ENCODE measurements at regions not wholly inside any gene's neighbourhood (a gene's known extent, or its start where the extent isn't known, plus 50 kb on each side); places are given as distances from the start of the nearest gene placed in this dataset.

DNA sequence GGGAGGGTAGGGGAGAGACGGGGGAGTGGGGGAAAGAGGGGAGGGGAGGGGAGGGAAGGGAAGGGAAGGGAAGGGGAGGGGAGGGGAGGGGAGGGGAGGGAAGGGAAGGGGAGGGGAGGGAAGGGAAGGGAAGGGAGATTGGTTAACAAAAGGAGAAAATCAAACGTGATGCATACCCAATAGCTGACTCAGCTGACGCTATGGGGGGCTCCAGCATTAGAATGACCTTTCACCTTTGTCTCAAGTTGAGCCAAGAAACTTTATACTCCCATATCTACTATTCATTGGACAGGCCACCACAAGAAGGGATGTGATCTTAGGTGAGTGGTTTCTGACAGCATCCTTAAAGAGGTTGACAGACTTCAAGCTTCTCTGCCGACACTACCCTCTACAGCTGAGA, 432.8 kb upstream of the CDH5 start:
- ATAC-seq (ENCODE audit: low read depth) (no peak), DNase-seq (no peak)
- H3K9me1 ChIP-seq (ENCODE audit: insufficient read depth, low read length) = no peaks in the 10 kb centered on the region
- peaks cover 3% of the 10 kb centered on the region; the same call in 1 of the 2 replicates for H3K4me1 ChIP-seq (ENCODE audit: control insufficient read depth, insufficient read depth, low read length)
- no peaks in the 10 kb centered on the region for H3K9me3 ChIP-seq (ENCODE audit: control insufficient read depth, insufficient read depth, low read length)
- no peak overlapping the region for H3K18ac ChIP-seq (ENCODE audit: low read depth, low read length)
- no peak overlapping the region for H2BK15ac ChIP-seq (ENCODE audit: low read depth, low read length)
- no peak overlapping the region for H2AK9ac ChIP-seq (replicated peaks; ENCODE audit: low read depth, low read length, poor library complexity)
- H4K91ac ChIP-seq (ENCODE audit: insufficient read depth, low read depth, low read length) = no peak overlapping the region
- no peak overlapping the region for H3K9ac ChIP-seq (ENCODE audit: low read depth, low read length)
- H3K23ac ChIP-seq (ENCODE audit: low read depth, low read length) = no peak overlapping the region
- H2BK20ac ChIP-seq (ENCODE audit: low read depth, low read length) = no peak overlapping the region
- intact Hi-C loops (cut with micrococcal nuclease) (no loop called here), dilution Hi-C loops (cut with HindIII; ENCODE audit: low sequenced_read_pairs, unreplicated experiment) (no loop called here), in situ Hi-C loops (cut with MboI; ENCODE audit: low sequenced_read_pairs) (no loop called here)
- no peak overlapping the region for H4K5ac ChIP-seq (ENCODE audit: low read depth, low read length)
- no peak overlapping the region for H3K27ac ChIP-seq (ENCODE audit: insufficient read depth, low read length)
- no peak overlapping the region for H2AK5ac ChIP-seq (ENCODE audit: low read depth, low read length)
- H4K8ac ChIP-seq (ENCODE audit: low read depth in 2 of 2, low read length in 2 of 2) = no peak overlapping the region
- H2BK120ac ChIP-seq (ENCODE audit: low read depth, low read length) = no peak overlapping the region
- H3K4me2 ChIP-seq (ENCODE audit: low read depth, low read length) = no peak overlapping the region
- no peak overlapping the region for H3K4ac ChIP-seq (ENCODE audit: low read depth, low read length)
- H3K4me3 ChIP-seq (ENCODE audit: insufficient read depth, low read depth, low read length) = no peak overlapping the region
- no peaks in the 10 kb centered on the region for H3K36me3 ChIP-seq (ENCODE audit: control insufficient read depth, insufficient read depth, low read length)
- no peak overlapping the region for H3K56ac ChIP-seq (ENCODE audit: extremely low read depth, insufficient read depth, low read length)
- ChIA-PET CTCF (no interaction called here), POLR2A (ENCODE audit: unreplicated experiment) (no interaction called here)
- BruUV-seq (replicated peaks) = no TSS peak
- H2AFZ ChIP-seq (replicated peaks; ENCODE audit: low read length, poor library complexity) = no peak overlapping the region
- H4K20me1 ChIP-seq (ENCODE audit: insufficient read depth, low read length) = no peaks in the 10 kb centered on the region
- no peak overlapping the region for H3K14ac ChIP-seq (replicated peaks; ENCODE audit: low read depth, low read length)
- H3K79me1 ChIP-seq (ENCODE audit: low read depth in 1 of 2, low read length in 2 of 2) = no peaks in the 10 kb centered on the region
- peaks cover 2% of the 10 kb centered on the region for H3K27me3 ChIP-seq (ENCODE audit: control insufficient read depth, insufficient read depth, low read length)
- H2BK5ac ChIP-seq (ENCODE audit: low read depth, low read length, poor library complexity, severe bottlenecking) = no peak overlapping the region
- no peak for TF ChIP-seq CEBPB (IDR thresholded peaks at IDR 0.05; ENCODE audit: low read depth, low read length)
- TF ChIP-seq POLR2A (IDR thresholded peaks at IDR 0.05; ENCODE audit: low read depth, low read length) = no peak
- no peak for TF ChIP-seq FOS (IDR thresholded peaks at IDR 0.05; ENCODE audit: low read depth, low read length)
- TF ChIP-seq MAZ (IDR thresholded peaks at IDR 0.05; ENCODE audit: borderline replicate concordance, low read depth, low read length) = no peak
- WGBS, 2 experiments (ENCODE audit: extremely low coverage in 2 of 2, insufficient read length in 1 of 2) = 100% methylated on average over 1 of the region's 4 CpGs; no CpG with 5 or more reads in 1 of the 2 experiments
